Natural killer cell (primary cell): ENCODE measurements at regions not wholly inside any gene's neighbourhood (a gene's known extent, or its start where the extent isn't known, plus 50 kb on each side); places are given as distances from the start of the nearest gene placed in this dataset.

ENCODE experiments used
- ATAC-seq, 3 donors: fragments of 150-1000 bp in 2 of 3; fragments of 200-7000 bp in 1 of 3; cut with Tn5 transposase; 1 replicate in 1 of 3; 2 replicates in 2 of 3; pipeline ENCODE4 v1.10.0; 2021; ENCODE audit warnings: mild to moderate bottlenecking in 2 of 3, moderate library complexity in 2 of 3
- DNase-seq, 2 donors: peaks; one replicate each; pipeline versions ENCODE4 v3.0.0 to v3.0.0-alpha.2; 2013 to 2021; ENCODE audit warnings: mixed read lengths in 1 of 2
- H3K27ac ChIP-seq: one replicate; pipeline ENCODE4 v1.5.1; 2013; ENCODE audit warnings: mild to moderate bottlenecking, low read length
- H3K27me3 ChIP-seq: one replicate; pipeline ENCODE4 v1.6.1; 2013; ENCODE audit warnings: low read length; ENCODE audit not compliant: control insufficient read depth, insufficient read depth
- H3K36me3 ChIP-seq: one replicate; pipeline ENCODE4 v1.6.1; 2013; ENCODE audit warnings: low read length; ENCODE audit not compliant: control insufficient read depth, insufficient read depth
- H3K4me1 ChIP-seq: one replicate; pipeline ENCODE4 v1.6.1; 2013; ENCODE audit warnings: low read length; ENCODE audit not compliant: control insufficient read depth, insufficient read depth
- H3K4me3 ChIP-seq: one replicate; pipeline ENCODE4 v1.5.1; 2013; ENCODE audit warnings: low read length
- H3K9me3 ChIP-seq: one replicate; pipeline ENCODE4 v1.6.1; 2013; ENCODE audit warnings: low read length; ENCODE audit not compliant: control insufficient read depth, insufficient read depth
- H3K27ac Mint-ChIP-seq, 2 donors: one replicate each; pipeline ENCODE4 v1.8.0; 2022; ENCODE audit warnings: mild to moderate bottlenecking in 2 of 2, mixed read lengths in 2 of 2, moderate library complexity in 1 of 2
- H3K27me3 Mint-ChIP-seq, 2 donors: one replicate each; pipeline ENCODE4 v1.8.0; 2022; ENCODE audit warnings: low read depth in 2 of 2, mixed read lengths in 2 of 2
- H3K36me3 Mint-ChIP-seq: one replicate; pipeline ENCODE4 v1.8.0; 2022; ENCODE audit warnings: mixed read lengths
- H3K4me1 Mint-ChIP-seq, 2 donors: one replicate each; pipeline ENCODE4 v1.8.0; 2022; ENCODE audit warnings: mixed read lengths in 2 of 2
- H3K4me3 Mint-ChIP-seq: one replicate; pipeline ENCODE4 v1.8.0; 2022; ENCODE audit warnings: mild to moderate bottlenecking, moderate library complexity, mixed read lengths
- H3K9me3 Mint-ChIP-seq, 2 donors: one replicate each; pipeline ENCODE4 v1.8.0; 2022; ENCODE audit warnings: mixed read lengths in 2 of 2
- CTCF ChIP-seq: fragments of 200-600 bp; IDR thresholded peaks from one replicate; pipeline ENCODE4 v1.8.0; 2022; ENCODE audit warnings: antibody characterized with exemption
- WGBS: methylation state at CpG from one replicate; pipeline ENCODE4 v1.1.7; 2013; ENCODE audit warnings: missing lambda C conversion rate; ENCODE audit not compliant: insufficient coverage; 5-methylcytosine and 5-hydroxymethylcytosine counted together
- intact Hi-C: fragments of 100-400 bp; cut with micrococcal nuclease; formaldehyde crosslinking; loops from one replicate; pipeline ENCODE4 v1.14.2; 2022

DNA sequence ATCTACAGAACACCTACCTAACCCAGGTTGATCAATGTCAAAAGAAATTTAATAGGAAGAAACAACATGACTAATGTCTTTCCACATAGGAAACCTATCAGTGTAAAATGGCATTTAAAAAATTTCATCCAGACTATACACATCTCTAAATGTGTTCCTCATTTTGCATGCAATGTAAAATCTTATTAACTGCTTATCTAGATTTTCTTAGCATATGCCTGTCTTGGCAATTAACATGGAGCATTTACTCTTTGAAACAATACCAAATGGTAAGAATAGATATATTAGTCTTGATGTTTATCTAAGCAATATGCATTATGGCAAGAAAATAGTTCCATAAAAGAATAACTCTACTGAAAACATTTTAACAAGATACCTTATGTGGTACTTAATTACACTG, 199.8 kb downstream of the TRAM1L1 start:
- no peaks in the 10 kb centered on the region for H3K36me3 ChIP-seq
- Mint-ChIP-seq H3K4me1 (no peaks in the 10 kb centered on the region), H3K9me3 (peaks cover 6 to 14% of the 10 kb centered on the region in 2 donors), H3K27ac (no peak overlapping the region), H3K36me3 (no peaks in the 10 kb centered on the region), H3K27me3 (no peaks in the 10 kb centered on the region), H3K4me3 (no peak overlapping the region)
- DNase-seq (no peak), ATAC-seq (no peak)
- H3K4me1 ChIP-seq: no peaks in the 10 kb centered on the region
- H3K9me3 ChIP-seq: no peaks in the 10 kb centered on the region
- H3K27ac ChIP-seq: no peak overlapping the region
- no peak overlapping the region for H3K4me3 ChIP-seq
- intact Hi-C loops: no loop called here
- no peak for TF ChIP-seq CTCF
- H3K27me3 ChIP-seq: no peaks in the 10 kb centered on the region

DNA sequence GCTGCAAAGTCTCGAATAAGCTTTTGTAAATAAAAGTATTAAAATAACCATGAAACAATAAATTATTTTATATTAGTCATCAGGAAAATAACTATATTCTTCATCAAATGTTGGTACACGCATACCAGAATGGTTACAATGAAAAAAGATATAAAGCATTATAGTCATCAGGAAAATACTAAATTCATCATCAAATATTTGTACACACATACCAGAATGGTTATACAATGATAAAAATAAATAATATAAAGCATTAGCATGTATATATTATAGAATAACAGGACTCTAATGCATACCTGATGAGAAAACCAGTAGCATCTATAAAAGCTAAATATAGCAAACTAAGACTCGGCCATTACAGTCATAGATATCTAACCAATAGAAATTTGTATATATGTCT, 202.9 kb downstream of the TRAM1L1 start:
- Mint-ChIP-seq H3K27me3 (no peaks in the 10 kb centered on the region), H3K9me3 (peaks cover 7 to 9% of the 10 kb centered on the region in 2 donors), H3K4me1 (no peaks in the 10 kb centered on the region), H3K4me3 (no peak overlapping the region), H3K36me3 (no peaks in the 10 kb centered on the region), H3K27ac (no peak overlapping the region)
- H3K27me3 ChIP-seq: no peaks in the 10 kb centered on the region
- H3K27ac ChIP-seq: no peak overlapping the region
- intact Hi-C loops: no loop called here
- H3K9me3 ChIP-seq: no peaks in the 10 kb centered on the region
- H3K4me3 ChIP-seq: no peak overlapping the region
- no peaks in the 10 kb centered on the region for H3K4me1 ChIP-seq
- no peak for TF ChIP-seq CTCF
- DNase-seq (no peak), ATAC-seq (no peak)
- no peaks in the 10 kb centered on the region for H3K36me3 ChIP-seq
- WGBS: no CpG with 5 or more reads among the region's 3 CpGs

DNA sequence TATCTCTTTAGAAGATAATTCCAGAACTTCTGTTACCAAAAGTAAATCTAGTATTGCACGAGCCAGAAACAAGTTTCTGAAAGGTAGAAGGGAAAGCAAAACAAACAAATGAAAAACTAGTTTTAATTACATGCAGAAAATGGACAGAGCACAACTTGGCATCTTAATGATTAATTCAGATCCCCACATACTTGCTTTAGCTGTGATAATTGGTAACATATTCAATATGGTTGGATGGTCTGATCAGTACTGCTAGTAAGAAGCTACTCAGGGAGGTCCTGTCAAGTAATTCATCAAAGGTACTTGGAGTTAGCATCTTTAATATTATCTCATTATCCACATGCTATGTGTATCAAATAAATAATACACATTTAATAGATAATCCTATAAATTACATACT, 204.3 kb downstream of the TRAM1L1 start:
- WGBS: no CpG with 5 or more reads among the region's 1 CpG
- Mint-ChIP-seq H3K36me3 (no peaks in the 10 kb centered on the region), H3K4me1 (no peaks in the 10 kb centered on the region), H3K27ac (no peak overlapping the region), H3K27me3 (no peaks in the 10 kb centered on the region), H3K4me3 (no peak overlapping the region), H3K9me3 (peaks cover 7% of the 10 kb centered on the region in 2 donors)
- Histone ChIP-seq H3K27me3 (no peaks in the 10 kb centered on the region), H3K9me3 (no peaks in the 10 kb centered on the region), H3K36me3 (no peaks in the 10 kb centered on the region), H3K4me3 (no peak overlapping the region), H3K4me1 (no peaks in the 10 kb centered on the region), H3K27ac (no peak overlapping the region)
- intact Hi-C loops: no loop called here
- DNase-seq (no peak), ATAC-seq (no peak)
- no peak for TF ChIP-seq CTCF

- Histone ChIP-seq H3K9me3 (no peaks in the 10 kb centered on the region), H3K4me3 (no peak overlapping the region), H3K27me3 (no peaks in the 10 kb centered on the region), H3K4me1 (no peaks in the 10 kb centered on the region), H3K36me3 (no peaks in the 10 kb centered on the region), H3K27ac (no peak overlapping the region)
- Mint-ChIP-seq H3K36me3 (no peaks in the 10 kb centered on the region), H3K4me3 (no peak overlapping the region), H3K4me1 (no peaks in the 10 kb centered on the region), H3K27ac (no peak overlapping the region), H3K9me3 (peaks cover 5 to 7% of the 10 kb centered on the region in 2 donors), H3K27me3 (no peaks in the 10 kb centered on the region)
- WGBS: no CpG with 5 or more reads among the region's 1 CpG
- TF ChIP-seq CTCF: no peak
- intact Hi-C loops: no loop called here
- no peak for DNase-seq
- ATAC-seq: no peak
Observed at GRCh38 chr4:116880625-116881024, 204.8 kb downstream of the TRAM1L1 start.
